MG63 (cell line): ENCODE measurements at regions not wholly inside any gene's neighbourhood (a gene's known extent, or its start where the extent isn't known, plus 50 kb on each side); places are given as distances from the start of the nearest gene placed in this dataset.
A peak's percentile ranks its signal among the peaks of the same experiment; 100 is the strongest.

Source experiments
- DNase-seq: peaks from one replicate; pipeline ENCODE4 v3.0.0-alpha.2; 2020
- H3K27me3 ChIP-seq: fragments of 250-450 bp; sonication (Bioruptor Pico); 2 replicates; pipeline ENCODE4 v1.5.1; 2020; ENCODE audit warnings: mild to moderate bottlenecking, moderate library complexity
- H3K36me3 ChIP-seq: fragments of 250-450 bp; sonication (Bioruptor Pico); 2 replicates; pipeline ENCODE4 v1.5.1; 2020; ENCODE audit warnings: mild to moderate bottlenecking, moderate library complexity
- H3K4me3 ChIP-seq: fragments of 250-450 bp; sonication (Bioruptor Pico); 2 replicates; pipeline ENCODE4 v1.5.1; 2020; ENCODE audit warnings: mild to moderate bottlenecking, moderate library complexity
- H3K9me3 ChIP-seq: fragments of 250-450 bp; sonication (Bioruptor Pico); 2 replicates; pipeline ENCODE4 v1.5.1; 2020; ENCODE audit warnings: mild to moderate bottlenecking, moderate library complexity

- no peaks in the 10 kb centered on the region; the same call in 1 of the 2 replicates for H3K9me3 ChIP-seq
Measured at GRCh38 chr13:76213423-76213904, 577.3 kb downstream of the LMO7 start.

GRCh38 chr13:76210262-76210661 lies 574.1 kb downstream of the LMO7 start:
- Histone ChIP-seq H3K9me3 (no peaks in the 10 kb centered on the region; the same call in 1 of the 2 replicates), H3K27me3 (no peaks in the 10 kb centered on the region), H3K4me3 (no peak overlapping the region), H3K36me3 (no peaks in the 10 kb centered on the region)
- peak; percentile 66 for DNase-seq

More at GRCh38 chr13:76213423-76213904, 577.3 kb downstream of the LMO7 start:
- no peaks in the 10 kb centered on the region for H3K27me3 ChIP-seq
- DNase-seq: no peak
- H3K4me3 ChIP-seq: no peak overlapping the region
- H3K36me3 ChIP-seq: no peaks in the 10 kb centered on the region

- no peaks in the 10 kb centered on the region for H3K27me3 ChIP-seq
- H3K36me3 ChIP-seq: no peaks in the 10 kb centered on the region
- H3K9me3 ChIP-seq: no peaks in the 10 kb centered on the region
- no peak overlapping the region for H3K4me3 ChIP-seq
- no peak for DNase-seq
Measured at GRCh38 chr13:76198568-76199163, 562.5 kb downstream of the LMO7 start.

GRCh38 chr13:76189882-76190519 lies 553.9 kb downstream of the LMO7 start:
- Histone ChIP-seq H3K27me3 (no peaks in the 10 kb centered on the region), H3K9me3 (no peaks in the 10 kb centered on the region), H3K4me3 (no peak overlapping the region), H3K36me3 (no peaks in the 10 kb centered on the region)
- DNase-seq: no peak

GRCh38 chr13:76175961-76176725 lies 540.0 kb downstream of the LMO7 start:
- Histone ChIP-seq H3K36me3 (no peaks in the 10 kb centered on the region), H3K27me3 (no peaks in the 10 kb centered on the region), H3K4me3 (no peak overlapping the region), H3K9me3 (no peaks in the 10 kb centered on the region)
- no peak for DNase-seq

GRCh38 chr13:76168661-76169060 lies 532.5 kb downstream of the LMO7 start:
- Histone ChIP-seq H3K9me3 (no peaks in the 10 kb centered on the region), H3K27me3 (no peaks in the 10 kb centered on the region), H3K36me3 (no peaks in the 10 kb centered on the region), H3K4me3 (no peak overlapping the region)
- no peak for DNase-seq

- H3K36me3 ChIP-seq: no peaks in the 10 kb centered on the region
- no peak overlapping the region for H3K4me3 ChIP-seq
- H3K9me3 ChIP-seq: no peaks in the 10 kb centered on the region
- DNase-seq: no peak
- no peaks in the 10 kb centered on the region for H3K27me3 ChIP-seq
Measured at GRCh38 chr13:76164290-76164689, 528.2 kb downstream of the LMO7 start.

- no peak for DNase-seq
Measured at GRCh38 chr13:76163761-76164160, 527.6 kb downstream of the LMO7 start.

GRCh38 chr13:76160961-76161925 lies 525.1 kb downstream of the LMO7 start:
- DNase-seq: no peak
- H3K27me3 ChIP-seq: no peaks in the 10 kb centered on the region
- no peak overlapping the region for H3K4me3 ChIP-seq
- H3K9me3 ChIP-seq: no peaks in the 10 kb centered on the region
- H3K36me3 ChIP-seq: no peaks in the 10 kb centered on the region

More at GRCh38 chr13:76163761-76164160, 527.6 kb downstream of the LMO7 start:
- H3K36me3 ChIP-seq: no peaks in the 10 kb centered on the region
- no peaks in the 10 kb centered on the region for H3K9me3 ChIP-seq
- no peaks in the 10 kb centered on the region for H3K27me3 ChIP-seq
- H3K4me3 ChIP-seq: no peak overlapping the region

GRCh38 chr13:76160506-76160905 lies 524.4 kb downstream of the LMO7 start:
- no peak overlapping the region for H3K4me3 ChIP-seq
- DNase-seq: no peak
- H3K36me3 ChIP-seq: no peaks in the 10 kb centered on the region
- no peaks in the 10 kb centered on the region for H3K9me3 ChIP-seq
- H3K27me3 ChIP-seq: no peaks in the 10 kb centered on the region

GRCh38 chr13:76157926-76158325 lies 521.8 kb downstream of the LMO7 start:
- Histone ChIP-seq H3K9me3 (no peaks in the 10 kb centered on the region), H3K4me3 (no peak overlapping the region), H3K36me3 (no peaks in the 10 kb centered on the region), H3K27me3 (no peaks in the 10 kb centered on the region)
- no peak for DNase-seq

GRCh38 chr13:76153239-76153638 lies 517.1 kb downstream of the LMO7 start:
- Histone ChIP-seq H3K27me3 (no peaks in the 10 kb centered on the region), H3K9me3 (no peaks in the 10 kb centered on the region), H3K36me3 (no peaks in the 10 kb centered on the region), H3K4me3 (no peak overlapping the region)
- no peak for DNase-seq

- Histone ChIP-seq H3K4me3 (no peak overlapping the region), H3K36me3 (no peaks in the 10 kb centered on the region), H3K27me3 (no peaks in the 10 kb centered on the region), H3K9me3 (no peaks in the 10 kb centered on the region)
- DNase-seq: peak; percentile 68
Measured at GRCh38 chr13:76148926-76149325, 512.8 kb downstream of the LMO7 start.

- no peak for DNase-seq
- Histone ChIP-seq H3K4me3 (no peak overlapping the region), H3K36me3 (no peaks in the 10 kb centered on the region), H3K27me3 (no peaks in the 10 kb centered on the region), H3K9me3 (no peaks in the 10 kb centered on the region)
Measured at GRCh38 chr13:76148374-76148773, 512.2 kb downstream of the LMO7 start.

GRCh38 chr13:76132532-76132931 lies 496.4 kb downstream of the LMO7 start:
- no peaks in the 10 kb centered on the region; the same call in 1 of the 2 replicates for H3K27me3 ChIP-seq
- H3K4me3 ChIP-seq: no peak overlapping the region
- H3K36me3 ChIP-seq: no peaks in the 10 kb centered on the region
- no peaks in the 10 kb centered on the region for H3K9me3 ChIP-seq
- DNase-seq: no peak

GRCh38 chr13:76131551-76131950 lies 495.4 kb downstream of the LMO7 start:
- DNase-seq: no peak
- no peaks in the 10 kb centered on the region; the same call in 1 of the 2 replicates for H3K27me3 ChIP-seq
- H3K4me3 ChIP-seq: no peak overlapping the region
- no peaks in the 10 kb centered on the region for H3K36me3 ChIP-seq
- H3K9me3 ChIP-seq: no peaks in the 10 kb centered on the region
